ENCODE measurements at regions not wholly inside any gene's neighbourhood (a gene's known extent, or its start where the extent isn't known, plus 50 kb on each side); places are given as distances from the start of the nearest gene placed in this dataset.

DNA sequence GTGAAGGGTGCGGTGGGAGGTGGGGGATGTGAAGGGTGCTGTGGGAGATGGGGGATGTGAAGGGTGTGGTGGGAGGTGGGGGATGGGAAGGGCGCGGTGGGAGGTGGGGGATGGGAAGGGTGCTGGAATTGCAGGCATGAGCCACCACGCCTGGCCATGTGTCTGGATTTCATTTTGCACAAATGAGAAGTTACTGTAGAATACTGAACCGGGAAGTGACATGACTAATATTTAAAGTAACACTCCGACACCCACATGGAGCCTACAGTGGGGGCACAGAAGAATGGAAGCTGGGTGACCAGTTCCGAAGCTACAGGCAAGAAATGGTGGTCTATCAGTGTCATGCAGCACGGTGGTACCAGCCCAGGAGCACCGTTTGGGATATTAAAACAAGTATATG is 69.9 kb upstream of the SPTLC1 start:
- no peak overlapping the region for H3K4me3 ChIP-seq (ENCODE audit: low read depth, low read length)
- TF ChIP-seq CTCF (IDR thresholded peaks at IDR 0.05; ENCODE audit: low read depth, low read length): no peak

DNA sequence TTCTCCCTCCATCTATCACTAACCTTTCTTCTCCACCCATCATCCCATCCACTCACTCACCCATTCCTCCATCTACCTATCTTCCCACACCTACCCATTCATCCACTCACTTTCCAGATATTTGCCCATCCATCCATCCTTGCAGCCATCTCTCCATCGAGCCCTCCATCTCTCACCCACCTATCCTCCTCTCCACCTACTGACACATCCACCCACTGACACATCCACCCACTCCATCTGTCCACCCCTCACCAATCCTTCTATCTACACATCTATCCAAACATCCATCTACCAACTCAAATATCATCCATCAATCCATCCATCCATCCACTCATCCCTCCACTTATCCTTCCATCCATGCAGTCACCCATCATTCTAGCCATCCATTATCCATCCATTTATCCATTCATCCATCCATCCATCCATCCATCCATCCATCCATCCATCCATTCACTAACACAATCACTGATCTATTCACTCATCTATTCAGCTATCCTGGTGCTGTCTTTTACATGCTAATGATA is 68.9 kb upstream of the SPTLC1 start:
- no peak overlapping the region for H3K4me3 ChIP-seq (ENCODE audit: low read depth, low read length)
- no peak for TF ChIP-seq CTCF (IDR thresholded peaks at IDR 0.05; ENCODE audit: low read depth, low read length)

DNA sequence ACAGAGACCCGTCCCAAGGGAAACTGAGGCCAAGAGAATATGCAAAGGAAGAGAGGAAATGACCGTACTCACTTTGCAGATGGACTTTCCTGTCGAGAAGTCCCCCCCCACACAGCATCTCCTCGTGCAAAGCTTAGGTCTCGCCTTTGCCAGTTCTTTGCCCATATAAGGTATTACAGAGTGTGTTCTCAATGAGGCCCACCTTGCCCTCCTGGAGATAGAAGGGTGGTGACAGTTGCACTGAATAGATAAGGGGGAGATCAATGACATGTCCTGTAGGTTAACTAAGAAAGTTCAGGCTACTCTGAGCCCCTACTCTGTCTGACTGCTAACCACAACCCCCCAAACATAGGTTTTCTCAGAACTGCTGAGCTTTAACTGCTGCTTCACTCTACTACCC is 68.2 kb upstream of the SPTLC1 start:
- H3K4me3 ChIP-seq (ENCODE audit: low read depth, low read length): no peak overlapping the region
- TF ChIP-seq CTCF (IDR thresholded peaks at IDR 0.05; ENCODE audit: low read depth, low read length): no peak

- H3K4me3 ChIP-seq (ENCODE audit: low read depth, low read length): no peak overlapping the region
- TF ChIP-seq CTCF (IDR thresholded peaks at IDR 0.05; ENCODE audit: low read depth, low read length): no peak
Observed at GRCh38 chr9:92181296-92181695, 66.1 kb upstream of the SPTLC1 start.

- no peak overlapping the region for H3K4me3 ChIP-seq (ENCODE audit: low read depth, low read length)
- no peak for TF ChIP-seq CTCF (IDR thresholded peaks at IDR 0.05; ENCODE audit: low read depth, low read length)
Observed at GRCh38 chr9:92180669-92181181, 65.5 kb upstream of the SPTLC1 start.

GRCh38 chr9:92180002-92180400 is 64.8 kb upstream of the SPTLC1 start:
- H3K4me3 ChIP-seq (ENCODE audit: low read depth, low read length): no peak overlapping the region
- no peak for TF ChIP-seq CTCF (IDR thresholded peaks at IDR 0.05; ENCODE audit: low read depth, low read length)

GRCh38 chr9:92179286-92180001 is 64.2 kb upstream of the SPTLC1 start:
- H3K4me3 ChIP-seq (ENCODE audit: low read depth, low read length): no peak overlapping the region
- no peak for TF ChIP-seq CTCF (IDR thresholded peaks at IDR 0.05; ENCODE audit: low read depth, low read length)
